OCI-LY7 (cell line): ENCODE measurements at regions not wholly inside any gene's neighbourhood (a gene's known extent, or its start where the extent isn't known, plus 50 kb on each side); places are given as distances from the start of the nearest gene placed in this dataset.

Source experiments
- EZH2phosphoT487 ChIP-seq: fragments of 200-600 bp; sonication (generic); IDR thresholded peaks from 2 replicates; pipeline ENCODE4 v1.6.1; 2018; ENCODE audit warnings: low read depth, borderline replicate concordance, mild to moderate bottlenecking, mixed run types, antibody characterized with exemption, low read length, moderate library complexity, mixed read lengths
- TF ChIP-seq, protein P1 (sequence below): fragments of 200-600 bp; sonication (generic); conservative IDR thresholded peaks from 2 replicates; pipeline ENCODE4 v1.5.1; 2014; ENCODE audit warnings: mild to moderate bottlenecking, antibody characterized with exemption, low read length, moderate library complexity, mixed read lengths

DNA sequence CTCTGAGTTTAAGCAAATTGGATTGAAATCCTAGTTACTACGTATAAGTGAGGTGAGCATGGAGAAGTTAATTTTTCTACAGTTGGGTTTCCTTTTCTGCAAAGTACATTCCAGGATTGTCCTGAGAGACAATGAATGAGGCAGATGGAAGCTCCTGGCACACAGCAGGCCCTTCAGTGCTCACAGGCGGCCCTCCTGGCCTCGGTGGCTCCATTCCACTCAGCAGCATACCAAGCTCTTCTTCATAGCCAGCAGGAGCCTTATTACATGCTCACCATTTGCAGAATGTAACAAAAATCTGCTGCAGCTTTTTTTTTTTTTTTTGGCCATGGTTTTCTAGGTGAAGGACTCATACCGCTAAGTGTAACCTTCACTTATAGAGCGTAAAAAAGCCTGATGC is 113.2 kb upstream of the FAM9B start:
- TF ChIP-seq, protein P1, sequence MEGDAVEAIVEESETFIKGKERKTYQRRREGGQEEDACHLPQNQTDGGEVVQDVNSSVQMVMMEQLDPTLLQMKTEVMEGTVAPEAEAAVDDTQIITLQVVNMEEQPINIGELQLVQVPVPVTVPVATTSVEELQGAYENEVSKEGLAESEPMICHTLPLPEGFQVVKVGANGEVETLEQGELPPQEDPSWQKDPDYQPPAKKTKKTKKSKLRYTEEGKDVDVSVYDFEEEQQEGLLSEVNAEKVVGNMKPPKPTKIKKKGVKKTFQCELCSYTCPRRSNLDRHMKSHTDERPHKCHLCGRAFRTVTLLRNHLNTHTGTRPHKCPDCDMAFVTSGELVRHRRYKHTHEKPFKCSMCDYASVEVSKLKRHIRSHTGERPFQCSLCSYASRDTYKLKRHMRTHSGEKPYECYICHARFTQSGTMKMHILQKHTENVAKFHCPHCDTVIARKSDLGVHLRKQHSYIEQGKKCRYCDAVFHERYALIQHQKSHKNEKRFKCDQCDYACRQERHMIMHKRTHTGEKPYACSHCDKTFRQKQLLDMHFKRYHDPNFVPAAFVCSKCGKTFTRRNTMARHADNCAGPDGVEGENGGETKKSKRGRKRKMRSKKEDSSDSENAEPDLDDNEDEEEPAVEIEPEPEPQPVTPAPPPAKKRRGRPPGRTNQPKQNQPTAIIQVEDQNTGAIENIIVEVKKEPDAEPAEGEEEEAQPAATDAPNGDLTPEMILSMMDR, result no peak
- no peak for TF ChIP-seq EZH2phosphoT487
